Lower leg skin (tissue), 4 donors: ENCODE measurements at regions not wholly inside any gene's neighbourhood (a gene's known extent, or its start where the extent isn't known, plus 50 kb on each side); places are given as distances from the start of the nearest gene placed in this dataset.
"Not testable (repeated sequence)": the region's sequence is repeated elsewhere in the genome, so short reads cannot be mapped to it uniquely, and the experiment has no call there.

Experiments used
- DNase-seq, 2 donors: peaks; one replicate each; pipeline ENCODE4 v3.0.0-alpha.2; 2019; ENCODE audit warnings: low spot score in 2 of 2
- H3K4me3 ChIP-seq: fragments of 200-600 bp; sonication (generic); 2 replicates; pipeline ENCODE4 v1.5.1; 2017; ENCODE audit warnings: mild to moderate bottlenecking, low read depth; ENCODE audit not compliant: poor library complexity, severe bottlenecking
- CTCF ChIP-seq, 3 donors: fragments of 450-650 bp; IDR thresholded peaks; one replicate each; pipeline ENCODE4 v1.5.1; 2016; ENCODE audit warnings: antibody characterized with exemption in 3 of 3, mild to moderate bottlenecking in 3 of 3, moderate library complexity in 2 of 3
- POLR2A ChIP-seq, 2 donors: fragments of 450-650 bp; IDR thresholded peaks; one replicate each; pipeline ENCODE4 v1.6.1; 2016 to 2017; ENCODE audit warnings: antibody characterized with exemption in 2 of 2, mild to moderate bottlenecking in 1 of 2, moderate library complexity in 1 of 2
- WGBS, 2 donors: methylation state at CpG; one replicate each; pipeline ENCODE4 v1.1.5; 2018; 5-methylcytosine and 5-hydroxymethylcytosine counted together
- intact Hi-C: fragments of 100-400 bp; cut with DNase I; formaldehyde crosslinking; loops from one replicate; pipeline ENCODE4 v1.15.0; 2023; ENCODE audit warnings: low total_unique reads

- TF ChIP-seq CTCF (IDR thresholded peaks at IDR 0.05), result no peak
- no peak for TF ChIP-seq POLR2A (IDR thresholded peaks at IDR 0.05)
- intact Hi-C loops, result no loop called here
- no peak overlapping the region for H3K4me3 ChIP-seq
- no peak for DNase-seq
- 74 to 81% methylated on average over 4 of the region's 4 CpGs for WGBS, 2 donors
Measured at GRCh38 chr12:25677232-25677937, 124.3 kb upstream of the LMNTD1 start.

GRCh38 chr12:25681580-25681979, 128.5 kb upstream of the LMNTD1 start:
- 72% methylated on average over 4 of the region's 4 CpGs for WGBS, 2 donors
- H3K4me3 ChIP-seq, result no peak overlapping the region
- TF ChIP-seq POLR2A (IDR thresholded peaks at IDR 0.05) (no peak), CTCF (IDR thresholded peaks at IDR 0.05) (no peak)
- intact Hi-C loops, result no loop called here
- DNase-seq, result no peak

GRCh38 chr12:25682421-25682820, 129.3 kb upstream of the LMNTD1 start:
- intact Hi-C loops, result no loop called here
- no peak overlapping the region for H3K4me3 ChIP-seq
- DNase-seq, result no peak
- 97% methylated on average over 1 of the region's 1 CpG for WGBS, 2 donors
- TF ChIP-seq POLR2A (IDR thresholded peaks at IDR 0.05) (no peak), CTCF (IDR thresholded peaks at IDR 0.05) (no peak)

- H3K4me3 ChIP-seq, result no peak overlapping the region
- WGBS, 2 donors, result 87 to 98% methylated on average over 2 of the region's 2 CpGs
- intact Hi-C loops, result no loop called here
- TF ChIP-seq POLR2A (IDR thresholded peaks at IDR 0.05), result no peak
- TF ChIP-seq CTCF (IDR thresholded peaks at IDR 0.05), result no peak
- no peak for DNase-seq
Measured at GRCh38 chr12:25684070-25684469, 131.0 kb upstream of the LMNTD1 start.

GRCh38 chr12:25686351-25686750, 133.3 kb upstream of the LMNTD1 start:
- 94 to 98% methylated on average over 8 to 19 of the region's 19 CpGs for WGBS, 2 donors
- intact Hi-C loops, result no loop called here
- TF ChIP-seq POLR2A (IDR thresholded peaks at IDR 0.05) (no peak), CTCF (IDR thresholded peaks at IDR 0.05) (no peak)
- H3K4me3 ChIP-seq, result no peak overlapping the region
- no peak for DNase-seq

GRCh38 chr12:25687226-25687625, 134.1 kb upstream of the LMNTD1 start:
- no peak overlapping the region for H3K4me3 ChIP-seq
- 85 to 94% methylated on average over 6 of the region's 6 CpGs for WGBS, 2 donors
- TF ChIP-seq POLR2A (IDR thresholded peaks at IDR 0.05) (no peak), CTCF (IDR thresholded peaks at IDR 0.05) (no peak)
- DNase-seq, result no peak
- intact Hi-C loops, result no loop called here

- intact Hi-C loops, H3K4me3 ChIP-seq, DNase-seq: not testable (repeated sequence)
- 93 to 95% methylated on average over 9 of the region's 9 CpGs for WGBS, 2 donors
Measured at GRCh38 chr12:25688851-25689250, 135.8 kb upstream of the LMNTD1 start.
